Activated T-cell treated with anti-CD3 and anti-CD28 coated beads, Interleukin-2, amount 50 U/mL, for 48 hours (primary cell): ENCODE measurements at regions not wholly inside any gene's neighbourhood (a gene's known extent, or its start where the extent isn't known, plus 50 kb on each side); places are given as distances from the start of the nearest gene placed in this dataset.
"Not testable (repeated sequence)": the region's sequence is repeated elsewhere in the genome, so short reads cannot be mapped to it uniquely, and the experiment has no call there.

Experiments
- DNase-seq, 2 experiments: peaks; one replicate each; pipeline ENCODE4 v3.0.0-alpha.2; 2020

GRCh38 chr7:70846208-70846607 is 285.7 kb upstream of the GALNT17 start:
- DNase-seq = no peak

DNA sequence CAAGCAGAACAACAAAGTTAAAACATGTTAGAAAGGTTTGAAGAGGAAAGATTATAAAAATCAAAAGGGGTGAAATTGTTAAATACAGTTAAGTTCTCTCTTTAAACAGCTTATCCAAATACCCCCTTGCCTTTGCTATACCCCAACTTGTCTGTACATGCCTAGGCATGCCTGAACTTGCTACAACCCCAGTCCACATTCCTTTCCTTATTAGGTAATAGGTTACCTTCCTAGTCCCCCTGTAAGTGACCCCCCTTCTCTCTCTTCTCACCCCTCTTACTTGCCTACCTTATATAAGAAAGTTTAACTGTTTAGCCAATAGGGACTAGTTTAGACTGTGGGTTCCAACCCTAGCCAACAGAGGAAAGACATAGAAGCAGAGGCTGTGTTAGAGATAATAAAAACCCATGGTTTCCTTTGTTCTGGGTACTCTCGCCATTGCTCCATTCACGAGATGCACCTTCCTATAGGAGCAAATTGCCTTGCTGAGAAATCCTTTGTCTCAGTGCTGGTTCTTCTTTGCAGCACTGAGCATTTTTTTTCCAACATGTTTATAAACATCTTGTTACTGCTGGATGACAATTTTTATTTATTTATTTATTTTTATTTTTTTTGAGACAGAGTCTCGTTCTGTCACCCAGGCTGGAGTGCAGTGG is 282.2 kb upstream of the GALNT17 start:
- no peak for DNase-seq

- DNase-seq = no peak
Measured at GRCh38 chr7:70855373-70855772, 276.6 kb upstream of the GALNT17 start.

DNA sequence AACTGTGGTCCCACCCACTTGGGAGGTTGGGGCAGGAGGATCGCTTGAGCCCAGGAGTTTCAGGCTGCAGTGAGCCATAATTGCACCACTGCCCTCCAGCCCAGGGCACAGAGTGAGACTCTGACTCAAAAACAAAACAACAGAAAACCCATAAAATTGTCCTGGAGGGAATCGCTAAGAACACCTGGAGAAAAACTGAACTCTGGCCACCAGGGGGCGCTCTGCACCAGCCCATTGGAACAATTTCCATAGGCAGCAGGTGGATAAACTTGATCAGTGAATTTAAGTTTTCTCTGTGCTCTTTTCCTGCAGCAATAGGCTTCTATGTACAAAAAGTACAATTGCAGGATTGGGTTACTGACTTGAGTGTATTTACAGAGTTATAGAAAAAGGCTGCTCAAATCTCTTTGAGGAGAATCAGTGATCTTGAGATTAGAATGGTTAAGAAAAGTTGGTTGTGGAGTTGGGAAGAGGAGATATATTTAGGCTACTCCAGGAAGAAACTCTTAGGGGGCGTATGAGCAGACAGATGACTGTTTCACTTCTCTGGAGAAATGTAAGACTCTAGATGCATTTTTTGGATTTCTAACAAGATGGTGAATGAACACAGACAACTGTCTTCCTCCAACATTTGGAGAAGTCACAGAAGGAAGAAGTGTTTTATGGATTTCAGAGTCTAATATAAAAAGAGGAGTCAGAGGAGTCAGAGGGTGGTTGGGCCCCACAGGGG is 274.9 kb upstream of the GALNT17 start:
- peak; percentile 73 to 74 for DNase-seq

- no peak for DNase-seq
Measured at GRCh38 chr7:70857793-70858545, 274.0 kb upstream of the GALNT17 start.

DNA sequence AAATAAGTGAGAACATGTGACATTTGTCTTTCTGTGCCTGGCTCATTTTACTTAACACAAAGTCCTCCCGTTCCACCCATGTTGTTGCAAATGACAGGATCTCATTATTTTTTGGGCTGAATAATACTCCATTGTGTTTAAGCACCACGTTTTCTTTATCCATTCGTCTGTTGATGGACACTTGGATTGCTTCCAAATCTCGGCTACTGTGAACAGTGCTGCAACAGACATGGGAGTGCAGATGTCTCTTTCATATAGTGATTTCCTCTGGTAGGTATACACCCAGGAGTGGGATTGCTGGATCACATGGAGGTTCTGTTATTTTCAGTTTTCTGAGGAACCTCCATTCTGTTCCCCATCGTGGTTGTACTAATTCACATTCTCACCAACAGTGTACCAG is 264.4 kb upstream of the GALNT17 start:
- no peak for DNase-seq

DNA sequence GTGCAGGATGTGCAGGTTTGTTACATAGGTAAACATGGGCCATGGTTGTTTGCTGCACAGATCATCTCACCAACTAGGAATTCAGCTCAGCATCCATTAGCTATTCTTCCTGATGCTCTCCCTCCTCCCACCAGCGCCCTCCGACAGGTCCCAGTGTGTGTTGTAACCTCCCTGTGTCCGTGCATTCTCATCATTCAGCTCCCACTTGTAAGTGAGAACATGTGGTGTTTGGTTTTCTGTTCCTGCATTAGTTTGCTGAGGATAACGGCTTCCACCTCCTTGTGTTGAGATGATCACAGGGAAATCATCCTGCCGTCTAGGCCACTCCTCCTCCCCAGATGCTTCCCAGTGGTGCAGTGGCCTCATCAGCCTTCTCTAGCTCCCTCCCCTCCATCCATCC is 261.6 kb upstream of the GALNT17 start:
- DNase-seq = no peak

DNA sequence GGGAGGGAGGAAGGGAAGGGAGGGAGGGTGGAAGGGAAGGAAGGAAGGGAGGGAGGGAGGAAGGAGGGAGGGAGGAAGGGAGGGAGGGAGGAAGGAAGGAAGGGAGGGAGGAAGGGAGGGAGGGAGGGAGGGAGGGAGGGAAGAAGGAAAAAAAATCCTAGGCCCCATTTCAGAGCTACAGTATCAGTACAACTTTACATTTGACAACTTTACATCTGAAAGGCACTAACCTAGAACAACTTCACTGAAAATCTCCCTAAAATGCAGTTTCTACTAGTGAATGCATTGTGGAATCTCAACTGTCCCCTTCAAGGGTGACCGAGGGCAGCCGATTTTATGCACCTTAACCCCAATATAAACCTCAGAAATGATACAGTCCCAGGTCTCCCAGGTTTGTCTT is 259.8 kb upstream of the GALNT17 start:
- DNase-seq = no peak

GRCh38 chr7:70881167-70881847 is 250.6 kb upstream of the GALNT17 start:
- no peak for DNase-seq

- DNase-seq = no peak
Measured at GRCh38 chr7:70883750-70884439, 248.0 kb upstream of the GALNT17 start.

- no peak for DNase-seq
Measured at GRCh38 chr7:70884440-70884764, 247.5 kb upstream of the GALNT17 start.

DNA sequence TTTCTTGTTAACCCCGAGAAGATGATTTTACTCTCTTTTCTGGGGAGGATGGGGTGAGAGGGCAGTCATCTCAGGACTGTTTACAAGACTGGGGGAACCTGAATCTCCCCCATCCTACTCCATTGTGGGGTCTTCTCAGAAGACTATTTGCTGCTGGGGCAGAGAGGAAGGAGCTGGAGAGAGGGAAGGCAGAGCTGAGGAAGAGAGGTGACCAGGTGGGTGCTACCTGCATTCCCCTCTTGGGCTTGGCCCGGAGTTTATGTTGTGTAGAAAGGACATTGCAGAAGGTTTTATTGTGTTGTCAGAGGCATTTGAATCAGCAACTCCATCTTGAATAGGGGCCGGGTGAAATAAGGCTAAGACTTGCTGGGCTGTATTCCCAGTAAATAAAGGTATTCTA is 247.1 kb upstream of the GALNT17 start:
- DNase-seq = no peak

DNA sequence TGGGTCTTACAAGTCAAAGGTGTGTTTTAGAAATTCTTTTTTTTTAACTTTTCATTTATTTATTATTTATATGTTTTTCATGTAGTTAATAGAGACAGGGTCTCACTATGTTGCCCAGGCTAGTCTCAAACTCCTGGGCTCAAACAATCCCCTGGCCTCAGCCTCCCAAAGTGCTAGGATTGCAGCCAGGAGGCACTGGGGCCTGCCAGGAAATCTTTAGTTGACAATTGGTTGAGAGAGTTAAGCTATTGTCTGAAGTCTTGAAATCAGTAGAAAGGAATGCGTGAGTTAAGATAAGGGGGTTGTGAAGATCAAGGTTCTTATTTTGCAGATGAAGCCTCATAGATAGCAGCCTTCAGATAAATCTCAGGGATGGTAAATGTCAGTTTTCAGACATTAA is 245.4 kb upstream of the GALNT17 start:
- DNase-seq = no peak

- no peak for DNase-seq
Measured at GRCh38 chr7:70887186-70887585, 244.8 kb upstream of the GALNT17 start.

- DNase-seq = no peak
Measured at GRCh38 chr7:70890147-70890969, 241.6 kb upstream of the GALNT17 start.

- no peak for DNase-seq
Measured at GRCh38 chr7:70893422-70893821, 238.5 kb upstream of the GALNT17 start.

DNA sequence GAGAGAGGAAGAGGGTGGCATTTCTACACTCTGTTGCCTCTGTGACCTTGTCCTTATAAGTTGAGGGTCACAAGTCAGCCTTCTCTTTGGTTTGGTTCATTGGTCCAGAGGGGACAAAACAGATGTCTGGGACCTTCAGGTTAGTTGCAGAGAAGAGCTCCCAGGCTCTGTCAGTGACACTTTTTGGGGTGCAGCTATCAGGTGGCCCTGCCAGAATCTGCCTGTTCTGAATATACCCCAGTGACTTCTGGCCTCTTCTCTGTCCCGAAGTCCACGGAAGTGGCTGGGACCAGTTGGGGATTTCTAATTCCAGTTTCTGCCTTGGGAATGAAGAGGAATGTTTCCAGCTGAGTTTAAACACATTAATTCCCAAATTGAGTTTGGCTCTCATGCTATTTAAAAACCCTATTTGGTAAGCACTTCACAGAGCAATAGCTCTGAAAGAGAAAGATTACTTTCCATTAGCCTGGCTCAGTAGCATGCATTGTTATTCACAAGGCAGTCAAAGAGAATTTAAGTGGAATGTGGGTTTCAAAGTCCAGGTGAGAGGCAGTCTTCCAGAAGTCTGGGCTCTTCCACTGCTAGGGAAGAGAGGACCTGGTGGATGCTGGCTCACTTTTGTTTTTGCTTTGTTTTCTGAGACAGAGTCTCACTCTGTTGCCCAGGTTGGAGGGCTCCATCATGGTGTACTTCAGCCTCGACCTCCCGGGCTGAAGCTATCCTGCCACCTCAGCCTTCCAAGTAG is 237.8 kb upstream of the GALNT17 start:
- DNase-seq = no peak

DNA sequence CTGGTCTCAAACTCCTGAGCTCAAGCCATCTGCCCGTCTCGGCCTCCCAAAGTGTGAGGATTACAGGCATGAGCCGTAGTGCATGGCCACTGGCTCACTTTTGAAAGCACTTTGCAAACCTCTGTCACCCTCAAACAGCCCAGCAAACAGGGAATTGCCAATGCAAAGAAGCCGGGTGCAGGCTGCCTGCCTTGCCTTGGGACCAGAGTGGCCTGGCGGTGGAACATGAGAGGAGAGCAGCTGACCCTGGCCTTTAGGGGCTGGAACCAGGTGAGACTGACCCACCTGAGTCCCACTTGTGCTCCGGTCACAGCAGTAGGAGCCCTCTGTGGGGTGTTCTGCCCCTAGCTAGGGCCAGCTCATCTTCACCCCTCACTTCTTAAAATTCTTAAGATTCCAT is 237.1 kb upstream of the GALNT17 start:
- no peak for DNase-seq

DNA sequence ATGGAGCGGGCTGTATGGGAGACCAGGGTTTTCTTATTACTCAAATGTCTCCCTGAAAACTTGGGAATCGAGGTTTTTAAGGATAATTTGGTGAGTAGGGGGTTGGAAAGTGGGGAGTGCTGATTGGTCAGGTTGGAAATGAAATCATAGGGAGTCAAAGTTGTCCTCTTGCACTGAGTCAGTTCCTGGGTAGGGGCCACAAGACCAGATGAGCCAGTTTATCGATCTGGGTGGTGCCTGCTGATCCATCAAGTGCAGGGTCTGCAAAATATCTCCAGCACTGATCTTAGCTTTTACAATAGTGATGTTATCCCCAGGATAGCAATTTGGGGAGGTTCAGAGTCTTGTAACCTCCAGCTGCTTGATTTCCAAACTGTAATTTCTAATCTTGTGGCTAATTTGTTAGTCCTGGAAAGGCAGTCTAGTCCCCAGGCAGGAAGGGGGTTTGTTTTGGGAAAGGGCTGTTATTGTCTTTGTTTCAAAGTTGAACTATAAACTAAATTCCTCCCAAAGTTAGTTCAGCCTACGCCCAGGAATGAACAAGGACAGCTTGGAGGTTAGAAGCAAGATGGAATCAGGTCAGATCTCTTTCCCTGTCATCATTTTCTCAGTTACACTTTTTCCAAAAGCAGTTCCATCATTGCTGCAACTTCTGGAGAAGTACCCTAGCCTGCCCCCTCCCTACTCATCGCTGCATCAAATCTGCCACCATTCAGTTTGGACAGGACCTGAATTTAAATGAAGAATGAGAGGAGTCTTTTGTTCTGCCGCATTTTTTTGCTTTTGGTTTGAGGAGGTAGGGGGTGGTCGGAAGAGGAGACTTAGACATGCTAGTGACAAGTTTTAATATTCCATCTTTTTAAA is 236.4 kb upstream of the GALNT17 start:
- DNase-seq = not testable (repeated sequence)
